IPS-18a (cell line): ENCODE measurements at regions not wholly inside any gene's neighbourhood (a gene's known extent, or its start where the extent isn't known, plus 50 kb on each side); places are given as distances from the start of the nearest gene placed in this dataset.

Experiments used
- H3K27ac ChIP-seq: one replicate; pipeline ENCODE4 v1.5.1; 2013; ENCODE audit warnings: low read length
- H3K27me3 ChIP-seq: one replicate; pipeline ENCODE4 v1.6.1; 2013; ENCODE audit warnings: mild to moderate bottlenecking, low read length; ENCODE audit not compliant: control insufficient read depth, insufficient read depth
- H3K36me3 ChIP-seq: one replicate; pipeline ENCODE4 v1.6.1; 2013; ENCODE audit warnings: low read depth, low read length; ENCODE audit not compliant: control insufficient read depth
- H3K4me1 ChIP-seq: one replicate; pipeline ENCODE4 v1.6.1; 2013; ENCODE audit warnings: low read depth, low read length; ENCODE audit not compliant: control insufficient read depth
- H3K4me3 ChIP-seq: one replicate; pipeline ENCODE4 v1.5.1; 2013; ENCODE audit warnings: low read length
- H3K9ac ChIP-seq: one replicate; pipeline ENCODE4 v1.6.1; 2013; ENCODE audit warnings: mild to moderate bottlenecking, low read length, moderate library complexity
- H3K9me3 ChIP-seq: one replicate; pipeline ENCODE4 v1.6.1; 2013; ENCODE audit warnings: low read depth, low read length; ENCODE audit not compliant: control insufficient read depth

GRCh38 chr5:124641154-124641792, 105.2 kb downstream of the ZNF608 start:
- H3K9ac ChIP-seq: no peak overlapping the region
- H3K27me3 ChIP-seq: no peaks in the 10 kb centered on the region
- peaks cover 57% of the 10 kb centered on the region for H3K4me1 ChIP-seq
- H3K9me3 ChIP-seq: no peaks in the 10 kb centered on the region
- H3K4me3 ChIP-seq: no peak overlapping the region
- no peak overlapping the region for H3K27ac ChIP-seq
- peaks cover 18% of the 10 kb centered on the region for H3K36me3 ChIP-seq

- H3K9ac ChIP-seq: no peak overlapping the region
- H3K27me3 ChIP-seq: no peaks in the 10 kb centered on the region
- H3K36me3 ChIP-seq: peaks cover 20% of the 10 kb centered on the region
- no peak overlapping the region for H3K27ac ChIP-seq
- no peaks in the 10 kb centered on the region for H3K9me3 ChIP-seq
- peaks cover 52% of the 10 kb centered on the region for H3K4me1 ChIP-seq
- H3K4me3 ChIP-seq: peak overlapping the region; percentile 6
Observed at GRCh38 chr5:124639095-124639665, 107.3 kb downstream of the ZNF608 start.

GRCh38 chr5:124637011-124637410, 109.4 kb downstream of the ZNF608 start:
- Histone ChIP-seq H3K27ac (no peak overlapping the region), H3K9me3 (no peaks in the 10 kb centered on the region), H3K36me3 (peaks cover 18% of the 10 kb centered on the region), H3K4me3 (no peak overlapping the region), H3K27me3 (no peaks in the 10 kb centered on the region), H3K4me1 (peaks cover 37% of the 10 kb centered on the region), H3K9ac (no peak overlapping the region)

- Histone ChIP-seq H3K4me1 (peaks cover 25% of the 10 kb centered on the region), H3K9me3 (no peaks in the 10 kb centered on the region), H3K27ac (no peak overlapping the region), H3K27me3 (no peaks in the 10 kb centered on the region), H3K9ac (no peak overlapping the region), H3K36me3 (peaks cover 5% of the 10 kb centered on the region), H3K4me3 (no peak overlapping the region)
Observed at GRCh38 chr5:124634741-124635323, 111.6 kb downstream of the ZNF608 start.

- H3K36me3 ChIP-seq: peaks cover 5% of the 10 kb centered on the region
- H3K27me3 ChIP-seq: no peaks in the 10 kb centered on the region
- peaks cover 24% of the 10 kb centered on the region for H3K4me1 ChIP-seq
- no peak overlapping the region for H3K9ac ChIP-seq
- H3K27ac ChIP-seq: no peak overlapping the region
- no peak overlapping the region for H3K4me3 ChIP-seq
- H3K9me3 ChIP-seq: no peaks in the 10 kb centered on the region
Observed at GRCh38 chr5:124634228-124634739, 112.2 kb downstream of the ZNF608 start.

- Histone ChIP-seq H3K27me3 (no peaks in the 10 kb centered on the region), H3K4me3 (no peak overlapping the region), H3K9ac (no peak overlapping the region), H3K9me3 (no peaks in the 10 kb centered on the region), H3K27ac (no peak overlapping the region), H3K4me1 (peaks cover 17% of the 10 kb centered on the region), H3K36me3 (peaks cover 5% of the 10 kb centered on the region)
Observed at GRCh38 chr5:124633209-124633608, 113.2 kb downstream of the ZNF608 start.

- Histone ChIP-seq H3K27me3 (no peaks in the 10 kb centered on the region), H3K4me1 (peaks cover 17% of the 10 kb centered on the region)
Observed at GRCh38 chr5:124631874-124632550, 114.4 kb downstream of the ZNF608 start.

GRCh38 chr5:124630767-124631704, 115.4 kb downstream of the ZNF608 start:
- H3K27me3 ChIP-seq: no peaks in the 10 kb centered on the region
- H3K9me3 ChIP-seq: no peaks in the 10 kb centered on the region
- H3K4me1 ChIP-seq: peaks cover 17% of the 10 kb centered on the region
- H3K27ac ChIP-seq: no peak overlapping the region
- H3K4me3 ChIP-seq: no peak overlapping the region
- H3K36me3 ChIP-seq: peaks cover 5% of the 10 kb centered on the region
- no peak overlapping the region for H3K9ac ChIP-seq

More at GRCh38 chr5:124631874-124632550, 114.4 kb downstream of the ZNF608 start:
- H3K9me3 ChIP-seq: no peaks in the 10 kb centered on the region
- H3K9ac ChIP-seq: no peak overlapping the region
- peaks cover 5% of the 10 kb centered on the region for H3K36me3 ChIP-seq
- no peak overlapping the region for H3K27ac ChIP-seq
- no peak overlapping the region for H3K4me3 ChIP-seq

- Histone ChIP-seq H3K9ac (no peak overlapping the region), H3K4me3 (no peak overlapping the region), H3K4me1 (peaks cover 16% of the 10 kb centered on the region)
Observed at GRCh38 chr5:124628721-124629596, 117.5 kb downstream of the ZNF608 start.

GRCh38 chr5:124627815-124628595, 118.4 kb downstream of the ZNF608 start:
- no peak overlapping the region for H3K27ac ChIP-seq
- H3K9ac ChIP-seq: no peak overlapping the region

More at GRCh38 chr5:124628721-124629596, 117.5 kb downstream of the ZNF608 start:
- no peaks in the 10 kb centered on the region for H3K27me3 ChIP-seq
- H3K9me3 ChIP-seq: no peaks in the 10 kb centered on the region
- H3K27ac ChIP-seq: no peak overlapping the region
- H3K36me3 ChIP-seq: no peaks in the 10 kb centered on the region

More at GRCh38 chr5:124627815-124628595, 118.4 kb downstream of the ZNF608 start:
- no peaks in the 10 kb centered on the region for H3K36me3 ChIP-seq
- no peak overlapping the region for H3K4me3 ChIP-seq
- H3K27me3 ChIP-seq: no peaks in the 10 kb centered on the region
- H3K4me1 ChIP-seq: peaks cover 16% of the 10 kb centered on the region
- H3K9me3 ChIP-seq: no peaks in the 10 kb centered on the region
